ENCODE measurements at regions not wholly inside any gene's neighbourhood (a gene's known extent, or its start where the extent isn't known, plus 50 kb on each side); places are given as distances from the start of the nearest gene placed in this dataset.
"Not testable (repeated sequence)": the region's sequence is repeated elsewhere in the genome, so short reads cannot be mapped to it uniquely, and the experiment has no call there.

GRCh38 chr2:49801898-49802450 lies 647.7 kb upstream of the FSHR start:
- DNase-seq, result no peak

- DNase-seq, result no peak
Measured at GRCh38 chr2:49798570-49798969, 644.3 kb upstream of the FSHR start.

DNA sequence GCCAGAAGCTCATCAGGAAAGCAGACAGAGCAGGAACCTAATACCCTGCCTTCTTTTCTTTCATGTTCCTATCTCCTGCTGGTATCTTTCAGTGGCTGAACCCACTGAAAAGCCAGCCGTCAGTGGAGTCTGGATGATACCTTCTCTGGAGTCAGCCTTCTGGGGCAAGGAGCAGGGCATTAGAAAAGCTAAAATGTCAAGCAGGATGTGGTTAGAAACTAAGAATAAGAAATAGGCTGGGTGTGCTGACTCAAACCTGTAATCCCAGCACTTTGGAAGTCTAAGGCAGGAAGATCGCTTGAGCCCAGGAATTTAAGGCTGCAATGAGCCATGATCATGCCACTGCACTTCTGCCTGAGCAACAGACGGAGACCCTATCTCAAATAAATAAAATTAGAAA lies 642.0 kb upstream of the FSHR start:
- DNase-seq, result no peak

GRCh38 chr2:49794396-49794795 lies 640.1 kb upstream of the FSHR start:
- no peak for DNase-seq

DNA sequence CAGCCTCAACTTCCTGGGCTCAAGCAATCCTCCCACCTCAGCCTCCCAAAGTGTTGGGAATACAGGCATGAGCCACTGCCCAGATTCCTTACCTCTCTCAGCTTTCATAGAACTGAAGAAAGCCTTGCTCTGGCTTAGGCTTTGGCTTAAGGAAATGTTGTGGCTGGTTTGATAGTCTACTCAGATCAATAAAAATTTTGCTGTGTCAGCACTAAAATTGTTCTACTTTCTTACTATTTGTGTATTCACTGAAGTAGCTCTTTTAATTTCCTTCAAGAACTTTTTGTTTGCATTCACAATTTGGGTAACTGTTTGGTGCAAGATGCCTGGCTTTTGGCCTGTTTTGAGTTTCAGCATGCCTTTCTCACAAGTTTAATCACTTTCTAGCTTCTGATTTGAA lies 634.0 kb upstream of the FSHR start:
- no peak for DNase-seq

DNA sequence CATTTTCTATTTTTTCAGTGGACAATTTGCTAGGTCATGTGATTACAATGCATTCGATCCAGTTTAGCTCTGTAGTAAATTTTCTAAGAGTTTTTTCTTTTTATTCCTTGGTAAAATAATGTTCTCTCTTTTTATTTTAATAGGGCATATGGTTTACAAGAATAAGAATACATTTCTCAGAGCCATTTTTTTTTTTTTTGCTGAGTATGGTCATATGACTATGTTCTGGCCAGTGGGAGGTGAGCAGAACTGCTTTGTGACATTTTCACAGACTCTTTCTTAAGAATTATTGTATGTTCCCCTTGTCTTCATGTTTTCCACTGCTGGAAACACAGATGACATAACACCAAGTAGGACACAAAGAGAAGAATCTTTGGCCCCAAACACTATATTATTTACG lies 626.6 kb upstream of the FSHR start:
- no peak for DNase-seq

DNA sequence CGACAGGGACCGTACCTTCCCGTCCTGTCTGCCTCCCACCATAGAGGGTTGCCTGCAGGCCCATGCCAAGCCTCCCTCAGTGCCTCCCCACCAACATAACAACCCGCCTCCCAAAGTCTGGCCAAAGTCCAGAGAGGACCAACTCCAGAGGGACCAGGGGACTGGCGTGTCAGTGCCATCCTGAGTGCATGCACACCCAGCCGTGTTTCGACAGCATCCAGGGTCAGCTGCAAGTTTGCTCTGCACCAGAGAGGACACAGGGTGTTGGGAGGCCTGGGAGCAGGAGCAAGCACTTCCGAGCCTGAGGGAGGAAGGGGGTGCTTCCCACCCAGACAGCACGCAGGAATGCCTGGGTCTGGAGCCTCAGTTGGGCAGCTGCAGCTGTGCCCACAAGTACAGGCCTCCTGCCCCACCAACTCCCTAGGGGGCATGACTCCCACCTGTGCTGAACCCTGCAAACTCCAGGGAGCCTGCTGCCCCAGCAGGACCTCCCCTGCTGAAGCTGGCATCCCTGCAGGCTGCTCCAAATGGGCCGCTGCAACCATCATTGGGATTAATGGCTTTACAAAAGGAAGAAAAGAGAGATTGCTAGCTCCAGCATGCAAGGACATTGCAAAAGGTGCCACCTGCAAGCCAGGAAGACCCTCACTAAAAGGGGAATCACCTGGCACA lies 618.1 kb upstream of the FSHR start:
- DNase-seq, result no peak

- DNase-seq, result no peak
Measured at GRCh38 chr2:49770919-49771318, 616.6 kb upstream of the FSHR start.

- DNase-seq, result no peak
Measured at GRCh38 chr2:49767316-49767715, 613.0 kb upstream of the FSHR start.

DNA sequence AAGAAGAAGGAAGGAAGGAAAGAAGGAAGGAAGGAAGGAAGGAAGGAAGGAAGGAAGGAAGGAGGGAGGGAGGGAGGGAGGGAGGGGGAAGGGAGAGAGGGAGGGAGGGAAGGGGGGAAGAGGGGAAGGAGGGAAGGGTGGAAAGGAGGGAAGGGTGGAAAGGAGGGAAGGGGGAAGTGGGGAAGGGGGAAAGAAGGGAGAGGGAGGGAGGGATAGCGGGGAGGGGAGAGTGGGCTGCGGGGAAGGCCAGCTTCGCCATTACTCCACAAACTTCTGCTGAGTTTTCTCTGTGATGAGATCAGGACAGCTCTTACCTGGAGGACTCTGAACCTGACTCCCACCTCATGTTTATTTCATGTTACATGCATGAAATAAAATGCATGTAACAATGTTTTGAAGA lies 601.5 kb upstream of the FSHR start:
- no peak for DNase-seq

DNA sequence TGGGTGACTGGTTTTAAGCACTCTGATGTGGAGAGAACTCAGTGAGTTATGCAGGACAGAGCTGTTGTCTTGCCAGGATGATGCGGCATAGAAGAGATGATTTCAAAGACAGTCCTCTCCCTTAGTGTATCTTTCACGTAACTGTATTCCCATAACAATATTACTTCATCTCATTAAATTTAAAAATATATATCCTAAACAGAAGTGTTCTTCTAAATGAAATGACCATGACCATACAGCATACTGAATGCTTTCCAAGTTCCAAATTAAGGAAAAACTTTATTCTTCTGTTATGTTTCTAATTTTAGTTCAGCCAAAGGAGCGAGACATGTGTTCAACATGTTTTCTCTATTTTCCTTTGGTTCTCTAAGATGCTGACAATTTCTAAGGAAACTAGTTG lies 600.1 kb upstream of the FSHR start:
- no peak for DNase-seq

DNA sequence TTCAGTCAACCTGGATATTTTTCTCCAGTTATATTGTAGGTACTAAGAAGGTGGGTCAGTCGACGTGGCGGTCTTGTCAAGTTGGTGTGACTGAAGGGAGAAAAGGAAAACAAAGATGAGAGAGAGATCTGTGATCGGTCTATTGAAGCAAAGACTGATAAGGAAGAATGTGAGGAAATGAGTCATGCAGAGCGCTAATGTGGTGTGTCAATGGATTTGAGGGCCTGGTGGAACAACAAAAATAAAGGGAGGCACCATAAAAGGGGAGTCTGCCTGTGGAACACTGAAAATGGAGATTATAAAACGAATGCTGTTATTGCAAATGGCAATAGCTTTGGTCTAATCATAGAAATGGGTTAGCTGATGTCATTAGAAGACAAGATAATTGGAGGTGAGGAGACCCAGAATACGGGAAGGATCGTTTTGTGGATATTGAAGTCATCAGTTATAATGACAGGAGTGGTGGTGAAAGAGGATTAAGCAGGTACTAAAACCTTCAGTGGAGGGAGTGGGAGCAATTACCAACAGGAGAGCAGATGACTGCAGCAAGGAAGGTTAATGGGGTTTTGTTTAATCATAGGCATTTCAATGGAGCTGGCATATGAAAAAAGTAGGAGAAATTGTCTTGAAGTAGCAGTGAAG lies 599.1 kb upstream of the FSHR start:
- peak; percentile 95 for DNase-seq

DNA sequence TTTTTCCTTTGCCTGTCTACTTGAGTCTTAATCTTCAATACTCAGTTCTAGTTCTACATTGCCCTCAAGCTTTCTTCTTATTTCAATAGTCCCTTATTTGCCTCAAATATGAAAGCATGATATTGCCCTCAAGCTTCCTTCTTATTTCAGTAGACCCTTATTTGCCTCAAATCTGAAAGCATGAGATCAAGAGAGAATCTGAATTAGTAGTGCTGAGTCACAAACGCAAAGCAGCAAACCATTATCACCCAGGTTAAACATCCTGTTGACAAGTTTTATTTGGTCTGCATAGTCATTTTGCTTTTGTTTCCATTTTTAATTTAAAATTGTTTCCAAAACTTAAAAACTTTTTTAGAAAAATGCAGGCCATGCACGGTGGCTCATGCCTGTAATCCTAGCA lies 583.3 kb upstream of the FSHR start:
- DNase-seq, result no peak

GRCh38 chr2:49732924-49733323 lies 578.6 kb upstream of the FSHR start:
- not testable (repeated sequence) for DNase-seq

- no peak for DNase-seq
Measured at GRCh38 chr2:49719241-49719640, 564.9 kb upstream of the FSHR start.

GRCh38 chr2:49715597-49715996 lies 561.3 kb upstream of the FSHR start:
- DNase-seq, result no peak

- no peak for DNase-seq
Measured at GRCh38 chr2:49714454-49714853, 560.1 kb upstream of the FSHR start.

- no peak for DNase-seq
Measured at GRCh38 chr2:49702740-49703139, 548.4 kb upstream of the FSHR start.

GRCh38 chr2:49693961-49694360 lies 539.6 kb upstream of the FSHR start:
- DNase-seq, result no peak

DNA sequence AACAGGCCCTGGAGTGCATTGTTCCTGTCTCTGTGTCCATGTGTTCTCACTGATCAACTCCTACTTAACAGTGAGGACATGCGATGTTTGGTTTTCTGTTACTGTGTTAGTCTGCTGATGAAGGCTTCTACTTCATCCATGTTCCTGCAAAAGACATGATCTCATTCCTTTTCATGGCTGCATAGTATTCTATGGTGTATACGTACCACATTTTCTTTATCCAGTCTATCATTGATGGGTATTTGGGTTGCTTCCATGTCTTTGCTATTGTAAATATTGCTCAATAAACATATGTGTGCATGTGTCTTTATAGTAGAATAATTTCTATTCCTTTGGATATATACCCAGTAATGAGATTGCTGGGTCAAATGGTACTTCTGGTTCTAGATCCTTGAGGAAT lies 537.7 kb upstream of the FSHR start:
- DNase-seq, result not testable (repeated sequence)

GRCh38 chr2:49687918-49688317 lies 533.6 kb upstream of the FSHR start:
- peak; percentile 41 for DNase-seq

DNA sequence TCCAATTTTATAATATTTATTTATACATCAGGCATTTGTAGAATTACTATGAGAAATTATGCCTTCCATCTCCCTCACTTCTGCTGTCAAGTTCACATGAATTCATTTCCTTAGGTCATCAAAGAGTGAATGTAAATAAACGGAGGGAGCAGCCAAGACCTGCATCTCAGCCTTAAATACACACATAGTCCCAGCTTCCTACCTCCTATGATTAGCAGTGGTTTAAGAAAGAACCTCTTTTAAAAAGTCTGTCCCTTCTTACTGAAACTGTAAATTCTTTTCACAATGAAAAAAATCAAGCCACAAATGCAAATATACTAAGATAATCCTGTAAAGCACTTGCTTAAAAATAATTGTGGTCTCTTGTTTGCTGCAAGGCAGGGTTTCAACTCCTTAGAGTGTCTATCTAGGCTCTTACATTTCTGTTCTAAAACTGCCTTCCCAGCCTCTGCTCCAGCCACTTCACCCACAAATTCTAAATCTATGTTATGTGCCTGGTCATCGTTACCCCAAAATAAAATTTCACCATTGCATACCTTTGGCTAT lies 532.7 kb upstream of the FSHR start:
- DNase-seq, result peak; percentile 22

GRCh38 chr2:49686291-49686690 lies 532.0 kb upstream of the FSHR start:
- no peak for DNase-seq

DNA sequence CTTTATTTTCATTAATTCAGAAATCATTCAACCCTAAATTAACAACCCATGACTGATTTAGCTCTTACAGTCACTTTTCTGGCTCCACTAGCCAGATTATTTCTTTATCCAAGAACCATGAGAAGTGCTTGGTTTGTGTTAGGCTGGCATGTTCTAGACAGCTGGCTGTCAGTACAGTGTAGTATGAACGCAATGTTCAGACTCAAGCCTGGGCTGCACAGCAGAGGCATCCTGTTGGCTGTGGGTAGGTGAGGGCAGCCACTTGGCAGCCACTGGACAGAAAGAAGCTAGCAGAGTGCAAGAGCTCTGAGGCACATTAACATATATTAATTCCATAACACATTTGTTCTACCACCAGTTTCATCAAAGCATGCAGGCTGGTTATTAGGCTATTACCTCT lies 522.9 kb upstream of the FSHR start:
- no peak for DNase-seq

GRCh38 chr2:49664827-49665226 lies 510.5 kb upstream of the FSHR start:
- DNase-seq, result no peak

Measured in NCI-H2227 treated with DMSO at 0.1 percent for 48 hours (cell line).